NCI-H345 (cell line): ENCODE measurements at regions not wholly inside any gene's neighbourhood (a gene's known extent, or its start where the extent isn't known, plus 50 kb on each side); places are given as distances from the start of the nearest gene placed in this dataset.

Experiments
- DNase-seq: peaks from one replicate; lab custom pipeline; 2025; lab: John Stamatoyannopoulos, UW

DNA sequence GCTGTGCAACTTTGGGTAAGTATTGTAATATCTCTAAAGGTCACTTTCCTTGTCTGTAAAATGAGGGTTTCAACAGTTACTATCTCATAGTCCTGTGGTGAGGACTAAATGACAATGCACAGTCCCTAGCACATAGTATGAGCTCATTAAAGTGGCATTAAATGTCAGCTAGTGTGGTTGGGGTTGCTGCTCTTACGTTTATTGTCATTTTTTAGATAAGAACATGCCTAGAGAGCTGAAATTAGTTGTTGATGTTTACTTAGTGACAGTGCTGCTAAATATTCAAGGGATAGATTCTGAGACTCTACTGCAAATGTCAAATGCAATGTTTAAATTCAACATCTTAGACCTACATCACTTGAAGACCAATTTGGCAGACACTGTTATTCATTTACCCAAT is 356.1 kb upstream of the ETAA1 start:
- no peak for DNase-seq

DNA sequence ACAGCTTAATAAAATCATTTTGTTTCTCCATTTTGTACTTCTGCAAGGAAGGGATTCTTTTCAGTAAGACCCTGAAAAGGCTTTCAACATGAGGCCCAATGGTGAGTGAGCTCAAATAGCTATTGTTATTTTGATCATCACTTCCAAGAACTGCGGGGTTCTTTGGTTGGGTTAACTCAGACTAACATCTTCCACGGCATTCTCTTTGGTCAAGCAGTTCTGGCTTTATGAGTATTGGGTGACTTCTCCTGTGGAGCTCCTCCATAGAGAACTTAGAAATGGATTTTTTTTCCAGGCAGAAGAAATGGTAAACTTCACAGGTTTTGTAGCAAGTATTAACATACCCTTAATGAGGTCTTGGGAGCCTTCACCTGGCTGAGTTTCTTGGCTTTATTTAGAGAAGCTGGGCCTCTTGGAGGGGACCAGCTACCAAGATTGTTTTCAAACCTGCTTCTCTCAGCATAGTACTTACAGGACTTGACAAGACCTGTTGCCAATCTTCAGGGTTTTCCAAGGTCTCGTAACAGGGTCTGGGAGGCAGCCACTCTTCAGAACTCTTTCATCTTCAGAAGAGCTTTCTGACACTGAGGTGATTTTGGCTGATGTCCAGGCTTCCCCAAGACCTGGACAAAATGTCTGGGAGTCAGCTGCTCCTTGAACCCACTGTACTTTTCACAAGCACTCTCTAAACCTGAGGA is 353.2 kb upstream of the ETAA1 start:
- no peak for DNase-seq

DNA sequence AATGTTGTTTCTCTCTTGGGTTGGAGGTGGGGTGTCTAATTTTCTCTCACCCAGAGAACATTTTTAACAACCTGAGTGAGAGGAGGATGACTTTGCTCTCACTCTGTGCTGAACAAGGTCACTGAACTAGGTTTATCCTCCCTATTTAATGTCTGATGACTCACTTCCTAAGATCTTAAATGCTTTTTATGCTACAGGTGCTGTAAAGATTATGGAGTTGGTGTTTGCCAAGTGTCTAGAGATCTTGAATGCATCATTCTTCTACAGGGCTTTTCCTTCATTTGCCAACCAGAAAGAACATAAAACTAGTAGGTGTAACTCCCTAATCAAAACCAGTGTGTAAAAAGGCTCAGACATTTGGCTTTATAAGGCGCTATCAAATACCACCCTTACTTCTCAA is 350.5 kb upstream of the ETAA1 start:
- DNase-seq = no peak

DNA sequence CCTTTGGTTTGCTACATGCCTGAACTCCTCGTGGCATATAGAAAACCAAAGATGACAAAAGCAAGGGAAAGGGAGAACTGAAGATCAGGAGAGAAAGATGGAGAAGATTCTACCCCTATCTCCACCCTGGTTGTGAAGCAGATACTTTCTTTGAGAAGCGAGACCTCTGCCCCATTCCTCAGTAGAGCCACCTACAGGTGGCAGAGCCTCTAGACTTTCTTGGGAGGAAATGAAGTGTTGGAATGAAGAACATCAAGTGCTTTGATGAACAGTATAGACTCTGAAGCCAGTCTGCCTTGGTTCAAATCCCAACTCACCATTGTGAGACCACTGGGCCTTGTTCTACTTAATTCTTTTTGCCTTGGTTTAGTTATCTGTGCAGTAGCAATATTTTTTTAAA is 348.8 kb upstream of the ETAA1 start:
- DNase-seq = no peak

DNA sequence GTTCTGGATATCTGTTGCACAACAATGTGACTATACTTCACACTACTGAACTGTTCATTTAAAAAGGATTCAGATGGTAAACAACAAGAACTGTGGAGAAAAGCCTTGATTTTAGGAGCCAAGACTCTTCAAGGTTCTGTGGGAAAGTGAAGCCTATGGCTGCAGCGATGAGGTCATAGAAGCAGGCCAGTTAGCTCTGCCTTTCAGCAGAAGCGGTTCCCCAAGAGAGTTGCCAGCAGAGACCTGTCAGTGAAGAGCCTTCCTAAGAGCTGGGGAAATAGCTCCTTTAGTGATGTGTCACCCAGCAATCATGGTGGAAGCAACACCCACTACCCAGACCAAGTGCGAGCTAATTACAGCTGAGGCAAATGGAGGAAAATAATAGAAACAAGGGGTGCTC is 346.5 kb upstream of the ETAA1 start:
- no peak for DNase-seq

DNA sequence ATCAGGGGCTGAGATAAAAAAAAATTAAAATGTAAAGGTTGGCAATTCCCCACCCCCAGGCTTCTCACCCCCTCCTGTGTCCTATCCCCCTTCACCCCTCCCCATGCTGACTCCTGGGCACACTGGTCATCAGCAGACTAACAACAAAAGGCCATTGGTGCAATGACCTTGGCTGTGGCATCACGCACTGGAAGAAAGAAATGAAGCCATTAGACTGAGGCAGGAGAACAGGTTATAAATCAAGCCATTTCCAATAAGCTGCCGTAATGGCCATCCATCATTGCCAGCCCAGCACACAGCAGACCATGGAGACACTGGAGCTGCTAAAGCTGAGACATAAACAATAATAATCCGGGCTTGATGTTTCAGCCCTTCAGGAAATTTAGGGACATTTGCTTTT is 342.4 kb upstream of the ETAA1 start:
- DNase-seq = no peak

DNA sequence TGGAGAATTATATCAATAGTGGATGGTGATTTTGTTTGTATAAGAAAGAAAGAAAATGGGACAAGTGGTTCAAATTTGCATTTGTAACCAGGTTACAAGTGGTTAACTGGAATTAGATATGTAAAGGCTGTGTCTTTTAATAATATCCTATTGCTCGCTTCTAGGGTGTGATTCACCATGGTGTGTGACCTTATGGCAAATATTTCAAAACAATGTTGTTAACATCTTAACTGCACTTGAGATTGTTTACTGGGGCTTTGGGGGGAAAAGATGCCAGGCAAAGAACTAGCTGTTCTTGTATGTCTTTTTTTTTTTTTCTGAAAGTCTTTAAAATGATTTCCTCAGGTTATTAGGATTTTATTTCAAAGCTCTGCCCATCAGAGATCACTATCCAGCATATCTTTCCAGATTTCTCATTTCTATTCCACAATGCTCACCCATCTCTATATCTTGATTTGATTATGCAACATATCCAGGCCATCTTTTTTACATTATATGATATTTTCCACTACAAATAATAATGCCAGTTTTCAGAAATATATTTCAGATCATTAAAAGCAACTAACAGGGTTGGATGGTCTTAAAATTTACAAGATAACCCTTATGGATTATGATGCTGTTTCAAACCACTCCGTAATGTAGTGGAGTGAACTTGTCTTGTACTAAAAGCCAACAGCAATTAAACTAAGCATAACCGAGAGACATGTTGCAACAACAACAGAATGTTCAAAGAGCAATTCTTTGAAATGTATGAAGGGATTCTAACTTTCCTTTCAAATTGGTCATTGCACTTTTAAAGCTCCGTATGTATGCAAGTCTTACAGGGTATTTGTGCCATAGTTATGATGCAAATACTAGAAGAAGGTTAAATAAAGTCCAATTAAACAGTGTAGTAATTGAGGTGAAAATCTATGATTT is 341.5 kb upstream of the ETAA1 start:
- no peak for DNase-seq

DNA sequence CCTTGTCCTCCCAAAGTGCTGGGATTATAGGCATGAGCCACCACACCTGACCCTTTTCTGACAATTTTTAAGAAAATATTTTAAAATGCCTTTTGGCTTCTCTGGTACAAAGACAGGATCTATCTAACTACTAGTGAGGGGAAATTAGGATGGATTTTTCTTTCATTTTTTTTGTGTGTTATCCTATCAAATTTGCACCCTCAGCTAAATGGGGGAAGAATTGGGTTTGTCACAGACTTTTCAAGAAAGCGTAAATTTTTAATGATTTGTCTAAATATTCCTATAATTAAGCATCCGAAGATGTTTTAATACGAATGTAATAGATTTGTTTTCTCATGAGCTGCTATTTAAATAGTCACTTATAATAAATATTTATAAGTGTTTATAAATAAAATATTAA is 340.0 kb upstream of the ETAA1 start:
- no peak for DNase-seq

DNA sequence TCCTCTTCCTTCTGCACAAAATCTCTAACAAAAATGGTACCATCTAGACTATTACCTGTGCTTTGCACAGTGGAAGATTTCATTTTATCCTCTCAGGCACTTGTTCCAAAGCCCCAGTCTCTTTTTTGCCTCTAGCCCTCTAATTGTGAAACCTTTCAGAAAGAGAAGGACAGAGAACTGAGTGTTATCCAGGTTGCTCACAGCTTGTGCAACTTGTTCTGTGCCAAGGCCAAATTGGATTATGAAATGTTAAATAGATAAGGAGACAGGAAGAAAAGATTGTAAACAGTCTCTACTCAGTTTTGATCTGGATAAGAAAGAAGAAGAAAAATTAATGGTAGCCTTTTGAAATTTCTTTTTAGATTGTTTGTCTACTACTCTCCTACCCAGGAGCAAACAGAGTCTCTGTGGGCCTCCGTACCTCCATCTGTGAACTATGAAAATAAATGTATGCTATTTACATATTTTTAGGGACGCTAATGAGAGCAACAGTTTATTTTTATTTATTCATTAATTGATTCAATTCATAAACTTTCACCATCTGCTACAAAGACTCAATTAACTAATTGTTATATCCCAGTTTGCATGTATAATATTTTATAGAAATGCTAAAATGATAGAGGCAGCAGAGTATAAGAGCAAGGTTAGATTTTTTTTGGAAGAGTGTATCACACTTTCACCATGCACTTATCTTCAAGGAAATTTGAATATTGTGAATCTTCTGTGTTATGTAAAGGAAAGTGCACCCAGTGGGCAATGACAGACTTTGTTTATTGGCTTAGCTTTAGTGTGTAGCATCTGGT is 339.0 kb upstream of the ETAA1 start:
- DNase-seq = no peak

DNA sequence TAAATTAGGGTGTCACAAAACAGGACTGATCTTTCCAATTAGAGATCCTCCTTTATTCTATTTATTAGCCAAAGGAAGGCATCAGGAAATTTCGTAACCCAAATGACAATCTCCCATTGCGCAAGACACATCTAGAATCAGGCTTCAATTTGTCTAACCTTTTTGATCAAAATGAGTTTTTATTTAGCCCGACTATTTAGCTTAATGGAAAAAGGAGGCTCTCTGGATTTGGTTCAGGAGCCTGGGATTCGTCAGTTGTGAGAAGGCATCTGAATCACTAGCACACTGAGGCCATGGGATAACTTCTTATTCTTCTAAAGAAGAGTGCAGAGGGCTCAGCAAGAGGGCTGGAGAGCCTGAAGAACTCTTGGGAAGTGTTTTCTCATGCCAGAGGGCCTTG is 332.1 kb upstream of the ETAA1 start:
- DNase-seq = no peak

DNA sequence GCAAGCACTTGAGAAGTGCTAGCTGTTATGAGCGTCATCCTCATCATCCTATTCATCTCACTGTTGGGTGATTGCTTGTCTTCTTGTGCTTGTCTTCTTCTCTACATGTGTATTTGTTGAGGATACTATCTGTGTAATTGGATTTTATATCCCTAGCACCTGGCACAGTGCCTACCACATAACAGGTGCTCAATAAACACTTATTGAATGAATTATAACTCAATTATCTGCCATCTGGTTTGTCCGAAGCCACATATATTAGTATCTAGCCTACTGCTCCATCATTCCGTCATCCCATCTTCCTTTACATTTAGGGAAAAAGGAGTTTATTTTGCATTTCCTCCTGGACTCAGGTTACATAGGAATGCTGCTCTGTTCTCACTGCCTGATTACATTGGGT is 330.4 kb upstream of the ETAA1 start:
- no peak for DNase-seq

DNA sequence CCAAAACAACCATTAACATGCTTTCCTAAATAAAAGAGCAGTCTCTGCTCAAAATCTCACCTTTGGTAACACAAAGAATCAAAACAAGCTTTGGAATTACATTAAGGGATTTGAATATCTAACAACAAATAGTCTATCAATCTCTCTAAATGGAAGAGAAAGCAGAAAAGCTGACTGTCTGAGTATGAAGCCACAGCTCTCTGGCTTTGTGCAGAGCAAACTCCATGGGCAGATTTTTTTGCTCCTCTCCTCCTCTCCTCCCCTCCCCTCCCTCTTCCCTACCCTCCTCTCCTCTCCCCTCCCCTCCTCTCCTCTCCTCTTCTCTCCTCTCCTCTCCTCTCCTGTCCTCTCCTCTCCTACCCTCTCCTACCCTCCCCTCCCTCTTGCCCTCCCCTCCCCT is 329.5 kb upstream of the ETAA1 start:
- no peak for DNase-seq

DNA sequence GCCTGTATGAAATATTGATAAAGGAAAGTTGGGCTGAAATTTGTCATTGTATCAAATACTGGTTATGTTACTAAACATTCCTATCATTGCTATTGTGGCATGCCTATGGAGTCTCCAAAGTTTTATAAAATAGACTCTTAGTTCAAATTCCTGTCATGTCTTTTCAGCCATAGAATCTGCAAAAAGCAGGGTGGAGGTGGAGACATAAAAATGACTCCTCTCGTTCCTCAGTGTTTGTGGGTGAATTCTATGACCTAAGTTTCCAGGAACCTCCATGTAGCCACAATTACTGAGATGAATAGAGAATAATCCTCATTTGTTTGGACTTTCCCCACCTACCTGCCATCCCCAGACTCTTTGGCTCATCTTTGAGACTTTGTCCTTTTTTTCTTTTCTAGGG is 326.3 kb upstream of the ETAA1 start:
- DNase-seq = no peak

DNA sequence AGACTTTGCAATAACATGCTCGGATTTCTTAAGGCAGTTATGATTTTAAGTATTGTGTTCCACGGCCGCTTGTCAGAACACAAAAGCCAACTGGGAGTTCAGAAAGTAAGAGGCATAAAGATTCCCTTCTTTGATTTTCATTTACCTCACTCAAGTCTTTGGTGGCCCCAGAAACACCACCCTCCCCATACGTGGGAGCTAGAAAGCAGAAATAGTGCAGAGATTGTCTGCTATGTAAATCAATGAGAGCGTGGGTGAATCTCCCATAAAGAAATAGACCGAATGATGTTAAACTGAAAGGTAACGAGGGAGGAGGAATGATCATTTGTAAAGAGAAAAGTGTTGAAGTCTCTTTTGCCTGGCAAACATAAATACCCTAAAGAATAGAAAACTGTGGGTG is 322.1 kb upstream of the ETAA1 start:
- DNase-seq = no peak

DNA sequence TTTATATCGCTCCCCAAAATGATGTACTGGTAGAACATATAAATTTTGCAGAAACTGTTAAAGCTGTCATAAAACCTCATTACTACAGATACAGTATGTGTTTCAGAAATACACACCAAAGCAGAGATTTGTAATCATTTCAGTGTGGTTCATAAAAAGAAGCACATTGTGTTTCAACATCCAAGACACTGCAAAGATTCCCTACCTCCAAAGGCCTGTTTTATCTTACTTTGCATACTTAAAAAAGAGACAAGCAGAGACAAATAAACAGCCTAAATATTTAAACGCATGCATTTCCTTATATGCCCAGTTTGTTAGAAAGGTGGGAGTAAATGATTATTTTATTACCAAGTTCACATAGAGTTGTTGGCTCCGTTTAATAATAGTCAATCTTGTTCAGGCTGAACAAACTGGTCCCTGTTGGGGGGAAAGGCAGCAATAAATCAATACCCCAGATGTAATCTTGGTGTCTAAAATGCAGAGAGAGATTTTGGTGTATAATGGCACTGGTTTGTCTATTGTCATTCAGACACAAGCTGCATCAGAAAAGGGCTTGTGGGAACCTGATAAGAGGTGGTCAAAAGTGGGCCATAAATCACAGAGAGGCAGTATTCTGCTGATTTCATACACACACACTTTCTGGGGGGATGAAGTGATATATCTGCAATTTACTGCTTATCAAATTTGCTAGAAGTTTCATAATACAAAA is 321.4 kb upstream of the ETAA1 start:
- no peak for DNase-seq

DNA sequence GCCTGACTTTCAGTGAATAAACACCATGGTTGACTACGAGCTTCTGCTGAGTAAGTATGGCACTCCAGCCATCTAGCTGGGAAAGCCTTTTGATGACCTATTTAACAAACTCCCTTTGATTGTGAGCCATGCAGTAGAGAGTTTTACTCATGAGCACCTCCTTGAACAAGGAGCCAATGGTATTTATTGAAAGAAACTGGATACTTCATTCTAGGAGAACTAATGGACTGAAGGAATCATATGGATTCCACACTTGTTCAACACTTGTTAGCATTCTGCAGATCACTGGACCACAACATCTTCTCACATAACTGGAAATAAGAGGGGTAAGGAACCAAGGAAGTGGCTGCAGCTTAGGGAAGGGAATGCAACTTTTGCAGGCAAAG is 320.9 kb upstream of the ETAA1 start:
- DNase-seq = no peak

DNA sequence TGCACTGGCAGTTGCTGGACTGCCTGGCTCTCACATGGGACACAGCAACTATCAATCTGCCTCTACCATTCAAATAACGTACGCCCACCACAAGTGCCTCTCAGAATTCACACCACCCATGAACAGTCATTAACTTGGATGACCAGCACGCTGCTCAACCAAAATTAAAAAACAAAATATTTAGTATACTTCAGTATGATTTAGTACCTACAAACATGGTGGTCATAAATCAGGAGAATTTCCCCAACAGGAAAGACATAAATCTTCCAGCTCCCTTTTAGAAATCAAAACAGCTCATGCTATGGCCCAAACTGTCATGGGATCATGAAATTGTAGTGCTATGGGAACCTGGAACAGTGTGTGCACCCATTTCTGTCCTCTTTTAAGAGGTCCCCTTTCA is 317.4 kb upstream of the ETAA1 start:
- no peak for DNase-seq

DNA sequence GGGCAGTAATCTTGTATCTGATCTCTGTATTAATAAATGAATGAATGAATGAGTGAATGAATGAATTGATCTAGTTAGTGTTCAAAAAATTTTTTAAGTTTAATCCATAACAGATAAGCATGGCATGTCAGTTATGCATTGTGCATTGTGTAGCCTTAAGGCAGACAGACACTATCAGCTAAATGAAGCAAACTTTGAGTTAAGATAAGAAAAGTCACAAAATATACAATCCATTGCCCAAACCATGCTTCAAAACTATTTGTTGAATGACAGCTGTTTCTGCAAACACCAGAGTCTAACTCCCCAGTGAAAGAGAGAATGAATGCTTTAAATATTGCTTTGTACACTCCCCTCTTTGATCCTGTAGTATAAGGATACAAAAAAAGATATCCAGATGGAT is 314.3 kb upstream of the ETAA1 start:
- DNase-seq = no peak

DNA sequence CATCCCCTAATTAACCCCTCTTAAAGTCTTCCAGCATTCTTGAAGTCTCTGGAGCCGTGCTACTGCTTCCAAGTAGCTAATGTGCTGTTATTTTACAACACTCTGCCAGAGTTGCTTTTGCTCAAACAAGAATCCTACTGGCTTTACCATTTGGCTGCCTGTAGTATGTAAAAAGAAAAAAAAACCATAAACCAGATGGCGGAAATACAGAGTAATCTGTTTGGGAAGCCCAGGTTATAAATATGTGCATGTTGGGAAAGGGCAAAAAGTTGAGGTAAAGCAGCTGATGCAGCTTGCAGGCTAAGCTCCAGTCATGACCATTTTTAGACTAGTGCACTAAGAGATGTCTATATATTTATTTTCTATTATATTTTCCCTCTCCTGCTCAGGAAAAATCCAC is 313.2 kb upstream of the ETAA1 start:
- DNase-seq = no peak

DNA sequence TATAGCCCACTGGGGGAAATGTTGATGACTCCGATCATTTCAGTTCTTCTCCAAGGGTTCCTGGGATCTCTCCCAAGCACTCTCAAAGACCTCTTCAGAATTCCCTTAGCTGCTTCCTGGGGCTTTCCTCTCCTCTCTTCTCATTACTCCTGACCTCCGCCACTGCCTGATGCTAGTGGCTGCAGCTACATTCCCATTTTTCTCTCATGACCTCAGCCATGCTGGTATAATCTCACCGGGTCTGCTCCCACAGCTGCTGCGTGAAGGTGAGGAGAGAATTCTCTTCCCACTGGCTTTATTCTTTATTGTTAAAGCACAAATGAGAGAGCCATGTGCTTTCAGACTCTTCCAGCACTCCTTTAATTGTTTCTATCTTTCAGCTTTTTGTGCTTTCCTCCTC is 312.0 kb upstream of the ETAA1 start:
- no peak for DNase-seq

DNA sequence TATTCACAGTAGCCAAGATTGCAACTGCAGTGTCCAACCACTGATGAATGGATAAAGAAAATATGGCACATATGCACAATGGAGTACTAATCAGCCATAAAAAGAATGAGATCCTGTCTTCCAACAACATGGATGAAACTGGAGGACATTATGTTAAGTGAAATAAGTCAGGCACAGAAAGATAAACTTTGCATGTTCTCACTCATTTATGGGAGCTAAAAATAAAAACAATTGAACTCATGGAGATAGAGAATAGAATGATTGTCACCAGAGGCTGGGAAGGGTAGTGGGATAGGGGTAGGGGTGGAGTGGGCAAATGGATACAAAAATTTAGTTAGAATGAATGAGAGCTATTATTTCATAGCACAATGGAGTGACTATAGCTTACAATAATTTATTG is 305.5 kb upstream of the ETAA1 start:
- no peak for DNase-seq

DNA sequence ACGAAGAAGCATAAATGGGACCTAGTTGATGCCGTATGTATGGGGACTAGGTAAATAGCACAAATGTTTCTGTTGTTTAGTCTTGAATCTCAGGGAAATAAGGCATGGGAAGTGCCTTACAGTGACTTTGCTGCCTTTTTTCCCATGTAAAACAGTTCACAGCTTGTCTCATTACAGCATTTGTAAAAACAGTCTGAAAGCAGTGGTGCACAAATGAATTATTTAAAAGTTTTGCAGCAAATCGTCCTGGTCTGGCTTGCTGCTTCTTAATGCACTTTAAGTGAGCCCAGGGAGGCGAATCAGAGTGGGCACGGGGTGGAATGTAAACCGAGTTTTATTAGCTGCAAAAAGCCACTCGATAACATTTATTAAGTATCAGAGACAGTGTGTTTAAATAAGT is 302.0 kb upstream of the ETAA1 start:
- DNase-seq = no peak
